Endothelial cell of umbilical vein (primary cell): ENCODE measurements at regions not wholly inside any gene's neighbourhood (a gene's known extent, or its start where the extent isn't known, plus 50 kb on each side); places are given as distances from the start of the nearest gene placed in this dataset.

Source experiments
- BruUV-seq: library from RNA; stranded (reverse); fragments of 400-500 nt; replicated peaks from 2 replicates; lab custom pipeline; 2021; lab: Mats Ljungman, UMichigan
- CTCF ChIA-PET: fragments of 300-600, 350-600 bp; sonication (Branson Sonifier 250); formaldehyde crosslinking; loops from one replicate; lab custom pipeline; 2021; ENCODE audit warnings: antibody characterized with exemption, inconsistent platforms; lab: Charles Lee
- POLR2A ChIA-PET: fragments of 300-600, 350-600 bp; sonication (Branson Sonifier 250); formaldehyde crosslinking; loops from one replicate; lab custom pipeline; 2021; ENCODE audit warnings: antibody characterized with exemption, inconsistent platforms; lab: Charles Lee
- DNase-seq: peaks from one replicate; pipeline ENCODE4 v3.0.0-alpha.2; 2011; ENCODE audit warnings: low read depth, low spot score
- FAIRE-seq: peaks from 2 replicates; lab custom pipeline; 2011; peaks lifted over from hg19 to GRCh38; lab: Jason Lieb, UNC
- H2AFZ ChIP-seq: 2 replicates; pipeline ENCODE4 v1.6.0; 2012; ENCODE audit warnings: low read depth, low read length, control low read depth, inconsistent platforms
- H3K27ac ChIP-seq: 2 replicates; pipeline ENCODE4 v1.5.1; 2011; ENCODE audit warnings: low read depth, mild to moderate bottlenecking, control low read depth, low read length, moderate library complexity; ENCODE audit not compliant: insufficient read depth
- H3K27me3 ChIP-seq, 2 experiments: 2 replicates each; pipeline versions ENCODE4 v1.6.0 to v1.6.1; 2011; ENCODE audit warnings: low read length in 2 of 2, mixed read lengths in 1 of 2; ENCODE audit not compliant: control insufficient read depth in 2 of 2, insufficient read depth in 2 of 2
- H3K36me3 ChIP-seq, 2 experiments: 2 replicates in 1 of 2; 3 replicates in 1 of 2; pipeline ENCODE4 v1.5.1; 2011; ENCODE audit warnings: low read length in 2 of 2, mild to moderate bottlenecking in 1 of 2, moderate library complexity in 1 of 2; ENCODE audit not compliant: control insufficient read depth in 2 of 2, insufficient read depth in 2 of 2; ENCODE audit errors: extremely low read depth in 1 of 2
- H3K4me1 ChIP-seq: 3 replicates; pipeline ENCODE4 v1.5.1; 2011; ENCODE audit warnings: mild to moderate bottlenecking, low read length; ENCODE audit not compliant: control insufficient read depth, insufficient read depth; ENCODE audit errors: extremely low read depth
- H3K4me2 ChIP-seq: 2 replicates; pipeline ENCODE4 v1.6.1; 2011; ENCODE audit warnings: low read length, control low read depth, mixed read lengths; ENCODE audit not compliant: insufficient read depth
- H3K4me3 ChIP-seq, 3 experiments: fragments of 200-600 bp in 1 of 3; sonication (generic), shearing (Covaris generic) in 1 of 3; replicated peaks in 1 of 3; 2 replicates each; pipeline ENCODE4 v1.5.1; 2011 to 2016; ENCODE audit warnings: control low read depth in 3 of 3, low read length in 3 of 3, mild to moderate bottlenecking in 2 of 3, inconsistent platforms in 1 of 3, low read depth in 1 of 3, moderate library complexity in 1 of 3; ENCODE audit not compliant: insufficient read depth in 1 of 3
- H3K79me2 ChIP-seq: 2 replicates; pipeline ENCODE4 v1.6.0; 2012; ENCODE audit warnings: low read length, inconsistent platforms; ENCODE audit not compliant: control insufficient read depth, insufficient read depth
- H3K9ac ChIP-seq: replicated peaks from 2 replicates; pipeline ENCODE3; 2011; ENCODE audit warnings: low read length, control low read depth; ENCODE audit not compliant: insufficient read depth; ENCODE audit errors: extremely low read depth
- H3K9me1 ChIP-seq: replicated peaks from 3 replicates; pipeline ENCODE4 v1.6.0; 2011; ENCODE audit warnings: mild to moderate bottlenecking, low read length; ENCODE audit not compliant: control insufficient read depth, insufficient read depth; ENCODE audit errors: extremely low read depth
- H3K9me3 ChIP-seq: replicated peaks from 2 replicates; pipeline ENCODE4 v1.5.1; 2012; ENCODE audit warnings: low read length, inconsistent platforms; ENCODE audit not compliant: control insufficient read depth, insufficient read depth
- H4K20me1 ChIP-seq: replicated peaks from 2 replicates; pipeline ENCODE3; 2011; ENCODE audit warnings: mild to moderate bottlenecking, low read length; ENCODE audit not compliant: control insufficient read depth, insufficient read depth; ENCODE audit errors: extremely low read depth
- CTCF ChIP-seq, 2 donors: IDR thresholded peaks; 1 replicate in 1 of 2; 2 replicates in 1 of 2; pipeline ENCODE4 v1.5.1; 2011; ENCODE audit warnings: low read length in 2 of 2, mild to moderate bottlenecking in 2 of 2, moderate library complexity in 2 of 2, control low read depth in 1 of 2, inconsistent platforms in 1 of 2, low read depth in 1 of 2; ENCODE audit not compliant: insufficient read depth in 1 of 2; ENCODE audit errors: extremely low read depth in 1 of 2
- EZH2 ChIP-seq: IDR thresholded peaks from 2 replicates; pipeline ENCODE4 v1.6.1; 2012; ENCODE audit warnings: borderline replicate concordance, low read depth, mild to moderate bottlenecking, moderate library complexity, low read length, inconsistent platforms; ENCODE audit not compliant: severe bottlenecking
- FOS ChIP-seq: IDR thresholded peaks from 2 replicates; pipeline ENCODE4 v1.6.1; 2011; ENCODE audit warnings: mild to moderate bottlenecking, low read length, moderate library complexity, borderline replicate concordance; ENCODE audit not compliant: insufficient read depth
- GATA2 ChIP-seq: IDR thresholded peaks from 2 replicates; pipeline ENCODE4 v1.7.0; 2011; ENCODE audit warnings: low read depth, mild to moderate bottlenecking, moderate library complexity, mixed read lengths, low read length; ENCODE audit not compliant: insufficient read length, insufficient read depth
- JUN ChIP-seq: IDR thresholded peaks from 2 replicates; pipeline ENCODE4 v1.6.1; 2011; ENCODE audit warnings: borderline replicate concordance, low read depth; ENCODE audit not compliant: insufficient read length, insufficient read depth
- MAX ChIP-seq: IDR thresholded peaks from 2 replicates; pipeline ENCODE4 v1.6.1; 2011; ENCODE audit not compliant: insufficient read depth, insufficient read length
- MYC ChIP-seq: IDR thresholded peaks from one replicate; pipeline ENCODE4 v1.6.1; 2011; ENCODE audit warnings: mild to moderate bottlenecking, low read depth, low read length
- POLR2A ChIP-seq: IDR thresholded peaks from 2 replicates; pipeline ENCODE4 v1.6.1; 2012; ENCODE audit warnings: low read depth, mild to moderate bottlenecking, control low read depth, low read length
- POLR2AphosphoS5 ChIP-seq: IDR thresholded peaks from 2 replicates; pipeline ENCODE4 v1.6.1; 2012; ENCODE audit warnings: low read depth, mild to moderate bottlenecking, control low read depth, low read length, moderate library complexity; ENCODE audit not compliant: insufficient read depth
- dilution Hi-C: fragments of 300-500 bp; cut with MboI; formaldehyde crosslinking; loops from one replicate; pipeline ENCODE4 v1.15.0; 2019; ENCODE audit warnings: low sequenced_read_pairs; ENCODE audit not compliant: extremely low pct_ligation_motif_present
- intact Hi-C: fragments of 100-400 bp; cut with micrococcal nuclease; formaldehyde crosslinking; loops from one replicate; pipeline ENCODE4 v1.10.0; 2022

- Histone ChIP-seq H4K20me1 (no peaks in the 10 kb centered on the region), H3K4me1 (no peaks in the 10 kb centered on the region), H3K9ac (no peak overlapping the region), H2AFZ (no peak overlapping the region), H3K27me3 (no peaks in the 10 kb centered on the region), H3K4me2 (no peak overlapping the region), H3K27ac (no peak overlapping the region), H3K9me3 (no peaks in the 10 kb centered on the region), H3K36me3 (no peaks in the 10 kb centered on the region), H3K79me2 (no peaks in the 10 kb centered on the region), H3K9me1 (no peaks in the 10 kb centered on the region), H3K4me3 (no peak overlapping the region)
- CTCF ChIA-PET = no interaction called here
- intact Hi-C loops (no loop called here), dilution Hi-C loops (no loop called here)
- POLR2A ChIA-PET = no interaction called here
- FAIRE-seq = no peak
- TF ChIP-seq CTCF (IDR thresholded peaks at IDR 0.05; ENCODE audit: extremely low read depth in 1 of 2, insufficient read depth in 1 of 2, low read depth in 1 of 2, low read length in 2 of 2) (no peak), MAX (no peak), POLR2A (no peak)
- no peak for DNase-seq
- BruUV-seq = no TSS peak
Measured at GRCh38 chr6:88441346-88441745, 275.2 kb upstream of the CNR1 start.

- Histone ChIP-seq H3K4me2 (no peak overlapping the region), H3K9me3 (no peaks in the 10 kb centered on the region)
- CTCF ChIA-PET = no interaction called here
Measured at GRCh38 chr6:88428068-88428467, 261.9 kb upstream of the CNR1 start.

More at GRCh38 chr6:88428068-88428467, 261.9 kb upstream of the CNR1 start:
- POLR2A ChIA-PET = no interaction called here
- Histone ChIP-seq H2AFZ (no peak overlapping the region), H3K9ac (no peak overlapping the region), H3K27me3 (no peaks in the 10 kb centered on the region), H3K27ac (no peak overlapping the region), H3K4me3 (no peak overlapping the region), H3K79me2 (no peaks in the 10 kb centered on the region), H3K36me3 (no peaks in the 10 kb centered on the region), H4K20me1 (no peaks in the 10 kb centered on the region), H3K9me1 (no peaks in the 10 kb centered on the region), H3K4me1 (no peaks in the 10 kb centered on the region)
- no TSS peak for BruUV-seq
- dilution Hi-C loops = no loop called here
- TF ChIP-seq CTCF (IDR thresholded peaks at IDR 0.05; ENCODE audit: extremely low read depth in 1 of 2, insufficient read depth in 1 of 2, low read depth in 1 of 2, low read length in 2 of 2) (no peak), GATA2 (no peak), POLR2AphosphoS5 (no peak), MYC (no peak), JUN (no peak), FOS (no peak), POLR2A (no peak), EZH2 (no peak), MAX (no peak)
- intact Hi-C loops = no loop called here
- DNase-seq (no peak), FAIRE-seq (no peak)
